Spleen (tissue), 11 donors: ENCODE measurements at regions not wholly inside any gene's neighbourhood (a gene's known extent, or its start where the extent isn't known, plus 50 kb on each side); places are given as distances from the start of the nearest gene placed in this dataset.

Experiments used
- DNase-seq: peaks from one replicate; pipeline ENCODE4 v3.0.0-alpha.2; 2020
- H3K27ac ChIP-seq, 8 donors: fragments of 200-600 bp; sonication (generic) in 7 of 8; 1 replicate in 4 of 8; 2 replicates in 4 of 8; pipeline versions ENCODE4 v1.5.0 to v1.8.0; 2016 to 2021; ENCODE audit warnings: inconsistent platforms in 4 of 8, mild to moderate bottlenecking in 4 of 8, moderate library complexity in 1 of 8
- H3K27me3 ChIP-seq, 7 donors: fragments of 200-600 bp; sonication (generic) in 6 of 7; replicated peaks in 1 of 7; 1 replicate in 4 of 7; 2 replicates in 3 of 7; pipeline versions ENCODE4 v1.5.0 to v1.8.0; 2016 to 2021; ENCODE audit warnings: inconsistent platforms in 3 of 7, mild to moderate bottlenecking in 1 of 7
- H3K36me3 ChIP-seq, 6 donors: fragments of 200-600 bp; sonication (generic) in 5 of 6; 1 replicate in 4 of 6; 2 replicates in 2 of 6; pipeline versions ENCODE4 v1.5.0 to v1.8.0; 2016 to 2021; ENCODE audit warnings: inconsistent platforms in 2 of 6
- H3K4me1 ChIP-seq, 6 donors: fragments of 200-600 bp; sonication (generic) in 5 of 6; 1 replicate in 3 of 6; 2 replicates in 3 of 6; pipeline versions ENCODE4 v1.5.0 to v1.8.0; 2016 to 2021; ENCODE audit warnings: inconsistent platforms in 3 of 6
- H3K4me3 ChIP-seq, 8 donors: fragments of 200-600 bp; sonication (generic) in 7 of 8; 1 replicate in 4 of 8; 2 replicates in 4 of 8; pipeline versions ENCODE4 v1.5.0 to v1.8.0; 2016 to 2021; ENCODE audit warnings: inconsistent platforms in 4 of 8, mild to moderate bottlenecking in 4 of 8, moderate library complexity in 2 of 8
- H3K9me3 ChIP-seq, 8 donors: fragments of 200-600 bp; sonication (generic) in 7 of 8; 1 replicate in 4 of 8; 2 replicates in 4 of 8; pipeline versions ENCODE4 v1.5.0 to v1.8.0; 2016 to 2021; ENCODE audit warnings: inconsistent platforms in 4 of 8
- POLR2A ChIP-seq, 3 donors: fragments of 450-650 bp; IDR thresholded peaks; one replicate each; pipeline ENCODE4 v1.5.1; 2017; ENCODE audit warnings: antibody characterized with exemption in 3 of 3, mild to moderate bottlenecking in 1 of 3
- POLR2AphosphoS5 ChIP-seq, 3 donors: sonication (generic); formaldehyde crosslinking; IDR thresholded peaks; one replicate each; pipeline ENCODE4 v1.5.1; 2017; ENCODE audit warnings: antibody characterized with exemption in 3 of 3
- WGBS, 5 donors: extraction: QIAGEN DNeasy Blood & Tissue Kit in 3 of 5; methylation state at CpG; one replicate each; pipeline versions ENCODE4 v1.1.5 to v1.1.7; 2013 to 2018; 5-methylcytosine and 5-hydroxymethylcytosine counted together
- intact Hi-C: fragments of 100-400 bp; cut with DNase I; formaldehyde crosslinking; loops from one replicate; pipeline ENCODE4 v1.15.0; 2023; ENCODE audit warnings: low total_unique reads
- TF ChIP-seq, protein P1 (sequence below), 11 experiments: fragments of 200-600 bp in 7 of 11; fragments of 450-650 bp in 4 of 11; sonication (generic) in 4 of 11; IDR thresholded peaks in 8 of 11; conservative IDR thresholded peaks in 3 of 11; 1 replicate in 7 of 11; 2 replicates in 4 of 11; pipeline versions ENCODE4 v1.4.0 to v1.8.0; 2016 to 2021; ENCODE audit warnings: antibody characterized with exemption in 11 of 11, inconsistent platforms in 4 of 11, mild to moderate bottlenecking in 1 of 11
- donor health status: healthy with polysubstance abuse.
- donor health status: DM: no; HTN: no; CAD: no; lungs with moderate emphysema.
- donor health status: DM: no; HTN: no; CAD: no.
- donor health status: Bipolar disorder and iron deficiency.
- donor health status: healthy.
- donor health status: DM: no; HTN: no; CAD: no.
- donor health status: DM: yes; HTN: yes; CAD: no.

DNA sequence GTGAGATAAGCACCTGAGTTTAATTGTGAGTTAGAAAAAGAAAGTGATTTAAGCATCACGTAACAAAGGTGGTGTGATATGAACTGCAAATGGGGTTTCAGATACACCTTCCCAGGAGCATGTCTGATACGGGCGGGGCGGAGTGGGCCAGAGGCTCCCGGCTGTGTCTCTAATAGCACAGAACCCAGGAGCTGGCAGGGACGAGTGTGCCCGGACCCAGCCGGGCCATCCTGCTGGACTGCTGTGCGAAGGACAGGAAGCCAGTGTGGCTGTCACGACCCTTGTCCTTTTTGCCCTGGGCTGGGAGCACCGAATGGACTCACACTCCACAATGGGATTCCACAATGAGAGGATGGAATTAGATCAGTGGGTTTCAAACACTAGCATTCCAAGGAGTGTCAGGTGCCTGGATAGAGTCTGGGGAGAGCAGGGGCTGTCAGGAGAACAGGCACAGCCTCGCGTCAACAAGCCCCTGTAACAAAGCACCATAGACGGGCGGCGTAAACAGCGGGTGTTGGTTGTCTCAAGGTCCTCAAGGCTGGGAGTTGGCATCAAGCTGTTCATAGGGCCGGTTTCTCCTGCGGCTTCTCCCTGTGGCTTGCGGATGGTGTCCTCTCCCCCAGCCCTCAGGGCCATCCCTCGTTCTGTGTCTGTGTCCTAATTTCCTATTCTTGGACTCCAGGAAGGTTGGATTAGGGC lies 242.6 kb upstream of the PITRM1 start:
- Histone ChIP-seq H3K27me3 (peaks cover 0 to 6% (median 0%) of the 10 kb centered on the region in 7 donors), H3K9me3 (peaks cover 0 to 4% (median 0%) of the 10 kb centered on the region in 8 donors), H3K4me3 (no peak overlapping the region), H3K27ac (no peak overlapping the region), H3K36me3 (no peaks in the 10 kb centered on the region), H3K4me1 (peaks cover 0 to 7% (median 4%) of the 10 kb centered on the region in 6 donors)
- WGBS, 5 donors = 79 to 88% (median 86%) methylated on average over 20 to 21 of the region's 21 CpGs
- intact Hi-C loops = no loop called here
- DNase-seq = peak; percentile 77
- TF ChIP-seq POLR2AphosphoS5 (IDR thresholded peaks at IDR 0.05) (no peak), POLR2A (IDR thresholded peaks at IDR 0.05) (no peak)
- TF ChIP-seq, protein P1, sequence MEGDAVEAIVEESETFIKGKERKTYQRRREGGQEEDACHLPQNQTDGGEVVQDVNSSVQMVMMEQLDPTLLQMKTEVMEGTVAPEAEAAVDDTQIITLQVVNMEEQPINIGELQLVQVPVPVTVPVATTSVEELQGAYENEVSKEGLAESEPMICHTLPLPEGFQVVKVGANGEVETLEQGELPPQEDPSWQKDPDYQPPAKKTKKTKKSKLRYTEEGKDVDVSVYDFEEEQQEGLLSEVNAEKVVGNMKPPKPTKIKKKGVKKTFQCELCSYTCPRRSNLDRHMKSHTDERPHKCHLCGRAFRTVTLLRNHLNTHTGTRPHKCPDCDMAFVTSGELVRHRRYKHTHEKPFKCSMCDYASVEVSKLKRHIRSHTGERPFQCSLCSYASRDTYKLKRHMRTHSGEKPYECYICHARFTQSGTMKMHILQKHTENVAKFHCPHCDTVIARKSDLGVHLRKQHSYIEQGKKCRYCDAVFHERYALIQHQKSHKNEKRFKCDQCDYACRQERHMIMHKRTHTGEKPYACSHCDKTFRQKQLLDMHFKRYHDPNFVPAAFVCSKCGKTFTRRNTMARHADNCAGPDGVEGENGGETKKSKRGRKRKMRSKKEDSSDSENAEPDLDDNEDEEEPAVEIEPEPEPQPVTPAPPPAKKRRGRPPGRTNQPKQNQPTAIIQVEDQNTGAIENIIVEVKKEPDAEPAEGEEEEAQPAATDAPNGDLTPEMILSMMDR (IDR thresholded peaks at IDR 0.05 in 8 of 11, conservative IDR thresholded peaks at IDR 0.05 in 3 of 11) = no peak

DNA sequence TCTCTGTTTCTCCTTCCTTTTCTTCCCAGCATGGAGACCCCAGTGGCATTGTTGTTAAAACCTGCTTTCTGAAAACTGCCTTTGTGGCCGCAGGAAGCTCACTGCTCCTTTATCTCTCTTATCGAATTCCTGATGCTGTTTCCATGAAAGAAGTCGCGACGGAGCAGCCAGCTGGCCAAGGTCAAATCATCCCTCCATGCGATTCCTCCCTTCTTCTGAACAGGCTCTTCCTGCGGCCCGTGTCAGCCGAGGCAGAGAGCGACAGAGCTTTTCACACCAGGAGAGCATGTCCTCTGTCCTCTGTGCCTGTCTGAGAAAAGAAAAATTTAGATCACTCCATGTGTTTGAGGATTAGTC lies 242.1 kb upstream of the PITRM1 start:
- Histone ChIP-seq H3K27me3 (peaks cover 0 to under 1% (median 0%) of the 10 kb centered on the region in 7 donors), H3K4me3 (no peak overlapping the region), H3K4me1 (peaks cover 0 to 2% (median under 1%) of the 10 kb centered on the region in 6 donors), H3K9me3 (peaks cover 0 to 4% (median 0%) of the 10 kb centered on the region in 8 donors), H3K36me3 (no peaks in the 10 kb centered on the region), H3K27ac (no peak overlapping the region)
- DNase-seq = no peak
- TF ChIP-seq, protein P1 (IDR thresholded peaks at IDR 0.05 in 8 of 11, conservative IDR thresholded peaks at IDR 0.05 in 3 of 11) = no peak
- TF ChIP-seq POLR2A (IDR thresholded peaks at IDR 0.05) = no peak
- no peak for TF ChIP-seq POLR2AphosphoS5 (IDR thresholded peaks at IDR 0.05)
- 62 to 72% (median 68%) methylated on average over 10 of the region's 10 CpGs for WGBS, 5 donors
- intact Hi-C loops = no loop called here

DNA sequence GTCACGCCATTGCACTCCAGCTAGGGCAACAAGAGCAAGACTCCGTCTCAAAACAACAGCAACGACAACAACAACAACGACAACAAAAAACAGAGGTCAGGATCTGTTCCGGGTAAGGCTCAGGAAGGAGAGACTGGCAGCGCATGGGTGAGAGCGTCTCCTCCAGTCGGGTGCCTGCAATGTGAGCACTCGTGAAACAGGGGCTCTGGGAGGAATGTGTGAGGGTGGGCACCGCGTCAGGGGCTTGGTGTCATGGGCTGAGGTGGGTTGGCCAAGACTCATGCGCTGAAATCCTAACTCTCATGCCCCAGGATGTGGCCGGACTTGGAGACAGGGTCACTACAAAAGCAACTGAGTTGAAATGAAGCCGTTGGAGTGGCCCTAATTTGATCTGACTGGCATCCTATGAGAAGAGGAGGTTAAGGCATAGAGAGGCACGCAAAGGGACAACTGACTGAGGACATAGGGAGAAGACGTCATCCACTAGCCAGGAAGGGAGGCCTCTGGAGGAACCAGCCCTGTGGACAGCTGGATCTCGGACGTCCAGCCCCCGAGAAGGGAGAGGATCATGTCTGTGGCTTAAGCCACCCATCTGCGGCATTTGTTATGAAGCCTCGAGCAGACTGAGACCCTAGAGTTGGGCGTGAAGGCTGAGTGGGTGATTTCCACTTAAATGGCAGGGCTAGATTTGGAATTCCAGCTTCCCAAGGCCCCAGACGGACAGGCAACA lies 241.5 kb upstream of the PITRM1 start:
- peak; percentile 56 for DNase-seq
- no peak overlapping the region for H3K27ac ChIP-seq
- intact Hi-C loops = no loop called here
- 92 to 96% (median 92%) methylated on average over 23 of the region's 23 CpGs for WGBS, 5 donors
- H3K4me3 ChIP-seq = no peak overlapping the region
- H3K9me3 ChIP-seq = peaks cover 0 to 4% (median 0%) of the 10 kb centered on the region in 8 donors
- H3K27me3 ChIP-seq = no peaks in the 10 kb centered on the region
- no peaks in the 10 kb centered on the region for H3K4me1 ChIP-seq
- TF ChIP-seq POLR2A (IDR thresholded peaks at IDR 0.05) = no peak
- TF ChIP-seq, protein P1 (IDR thresholded peaks at IDR 0.05 in 8 of 11, conservative IDR thresholded peaks at IDR 0.05 in 3 of 11) = no peak
- no peaks in the 10 kb centered on the region for H3K36me3 ChIP-seq

DNA sequence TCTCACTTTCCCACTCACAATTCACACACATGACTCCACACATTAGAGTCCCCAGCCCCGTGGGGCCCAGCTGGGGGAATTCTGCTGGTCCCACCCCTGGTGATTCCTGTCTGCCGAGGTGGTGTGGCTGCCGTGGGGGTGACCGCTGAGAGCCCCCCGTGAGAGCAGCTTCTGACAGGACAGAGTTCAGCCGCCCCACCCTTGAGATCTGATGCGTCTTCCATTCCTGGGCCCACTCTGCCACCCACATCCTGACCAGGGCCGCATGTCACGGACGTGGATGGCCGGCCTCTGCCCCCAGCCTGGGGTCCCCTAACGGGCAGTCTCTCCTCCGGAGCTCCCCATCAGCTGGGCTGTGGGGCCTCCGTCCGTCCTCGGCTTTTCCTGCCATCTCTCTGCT lies 240.1 kb upstream of the PITRM1 start:
- peaks cover 0 to 4% (median 0%) of the 10 kb centered on the region in 8 donors for H3K9me3 ChIP-seq
- no peak overlapping the region for H3K4me3 ChIP-seq
- TF ChIP-seq POLR2A (IDR thresholded peaks at IDR 0.05) (no peak), POLR2AphosphoS5 (IDR thresholded peaks at IDR 0.05) (no peak)
- TF ChIP-seq, protein P1 (IDR thresholded peaks at IDR 0.05 in 8 of 11, conservative IDR thresholded peaks at IDR 0.05 in 3 of 11) = no peak
- peaks cover 0 to 2% (median 0%) of the 10 kb centered on the region in 6 donors for H3K4me1 ChIP-seq
- H3K27me3 ChIP-seq = no peaks in the 10 kb centered on the region
- intact Hi-C loops = no loop called here
- H3K27ac ChIP-seq = no peak overlapping the region
- DNase-seq = peak; percentile 68
- no peaks in the 10 kb centered on the region for H3K36me3 ChIP-seq
- WGBS, 5 donors = 84 to 94% (median 86%) methylated on average over 16 of the region's 16 CpGs
